T-helper 17 cell (primary cell): ENCODE measurements at regions not wholly inside any gene's neighbourhood (a gene's known extent, or its start where the extent isn't known, plus 50 kb on each side); places are given as distances from the start of the nearest gene placed in this dataset.

Experiments
- ATAC-seq: fragments of 150-1000 bp; cut with Tn5 transposase; 2 replicates; pipeline ENCODE4 v1.10.0; 2021; ENCODE audit warnings: mild to moderate bottlenecking, moderate library complexity
- DNase-seq, 3 donors: peaks; one replicate each; pipeline versions ENCODE4 v3.0.0 to v3.0.0-alpha.2; 2020 to 2021
- H3K9me3 ChIP-seq: one replicate; pipeline ENCODE4 v1.7.0; 2013; ENCODE audit warnings: low read length, mild to moderate bottlenecking; ENCODE audit not compliant: control insufficient read depth, poor library complexity, severe bottlenecking
- H3K27ac Mint-ChIP-seq: one replicate; pipeline ENCODE4 v1.8.0; 2022; ENCODE audit warnings: mild to moderate bottlenecking, moderate library complexity, mixed read lengths
- H3K27me3 Mint-ChIP-seq: one replicate; pipeline ENCODE4 v1.8.0; 2022; ENCODE audit warnings: mixed read lengths
- H3K36me3 Mint-ChIP-seq: one replicate; pipeline ENCODE4 v1.8.0; 2022; ENCODE audit warnings: low read depth, mixed read lengths
- H3K4me1 Mint-ChIP-seq: one replicate; pipeline ENCODE4 v1.8.0; 2022; ENCODE audit warnings: mild to moderate bottlenecking, mixed read lengths
- H3K4me3 Mint-ChIP-seq: one replicate; pipeline ENCODE4 v1.8.0; 2022; ENCODE audit warnings: mild to moderate bottlenecking, moderate library complexity, mixed read lengths

GRCh38 chr21:40901691-40902090, 54.7 kb upstream of the DSCAM start:
- H3K4me3 Mint-ChIP-seq: no peak overlapping the region

GRCh38 chr21:40902299-40902698, 55.3 kb upstream of the DSCAM start:
- no peaks in the 10 kb centered on the region for H3K9me3 ChIP-seq
- H3K4me1 Mint-ChIP-seq: no peaks in the 10 kb centered on the region
- ATAC-seq (no peak), DNase-seq (no peak)
- no peak overlapping the region for H3K27ac Mint-ChIP-seq
- H3K4me3 Mint-ChIP-seq: no peak overlapping the region
- peaks cover 7% of the 10 kb centered on the region for H3K27me3 Mint-ChIP-seq
- no peaks in the 10 kb centered on the region for H3K36me3 Mint-ChIP-seq

More at GRCh38 chr21:40901691-40902090, 54.7 kb upstream of the DSCAM start:
- H3K4me1 Mint-ChIP-seq: no peaks in the 10 kb centered on the region
- peaks cover 7% of the 10 kb centered on the region for H3K27me3 Mint-ChIP-seq
- DNase-seq: no peak
- no peak for ATAC-seq
- no peaks in the 10 kb centered on the region for H3K36me3 Mint-ChIP-seq
- H3K9me3 ChIP-seq: no peaks in the 10 kb centered on the region
- H3K27ac Mint-ChIP-seq: no peak overlapping the region

- H3K9me3 ChIP-seq: no peaks in the 10 kb centered on the region
- Mint-ChIP-seq H3K4me1 (no peaks in the 10 kb centered on the region), H3K36me3 (no peaks in the 10 kb centered on the region), H3K27me3 (peaks cover 7% of the 10 kb centered on the region), H3K27ac (no peak overlapping the region), H3K4me3 (no peak overlapping the region)
- DNase-seq (no peak), ATAC-seq (no peak)
These were observed 56.0 kb upstream of the DSCAM start for GRCh38 chr21:40902993-40903392.

GRCh38 chr21:40905251-40905650, 58.3 kb upstream of the DSCAM start:
- no peaks in the 10 kb centered on the region for H3K9me3 ChIP-seq
- Mint-ChIP-seq H3K36me3 (no peaks in the 10 kb centered on the region), H3K4me1 (no peaks in the 10 kb centered on the region), H3K4me3 (no peak overlapping the region), H3K27ac (no peak overlapping the region), H3K27me3 (peaks cover 7% of the 10 kb centered on the region)
- ATAC-seq (no peak), DNase-seq (no peak)

GRCh38 chr21:40912375-40912774, 65.4 kb upstream of the DSCAM start:
- peaks cover 6% of the 10 kb centered on the region for H3K27me3 Mint-ChIP-seq
- no peaks in the 10 kb centered on the region for H3K9me3 ChIP-seq
- ATAC-seq (no peak), DNase-seq (no peak)
- no peak overlapping the region for H3K4me3 Mint-ChIP-seq
- no peaks in the 10 kb centered on the region for H3K36me3 Mint-ChIP-seq
- H3K27ac Mint-ChIP-seq: no peak overlapping the region
- H3K4me1 Mint-ChIP-seq: no peaks in the 10 kb centered on the region

GRCh38 chr21:40915114-40915513, 68.2 kb upstream of the DSCAM start:
- no peak overlapping the region for H3K4me3 Mint-ChIP-seq
- no peaks in the 10 kb centered on the region for H3K9me3 ChIP-seq
- peaks cover 6% of the 10 kb centered on the region for H3K27me3 Mint-ChIP-seq
- no peaks in the 10 kb centered on the region for H3K36me3 Mint-ChIP-seq
- DNase-seq (no peak), ATAC-seq (no peak)
- no peak overlapping the region for H3K27ac Mint-ChIP-seq
- H3K4me1 Mint-ChIP-seq: no peaks in the 10 kb centered on the region

- no peak overlapping the region for H3K27ac Mint-ChIP-seq
- no peaks in the 10 kb centered on the region for H3K9me3 ChIP-seq
- DNase-seq (no peak), ATAC-seq (no peak)
- H3K4me3 Mint-ChIP-seq: no peak overlapping the region
- no peaks in the 10 kb centered on the region for H3K36me3 Mint-ChIP-seq
- no peaks in the 10 kb centered on the region for H3K4me1 Mint-ChIP-seq
- no peaks in the 10 kb centered on the region for H3K27me3 Mint-ChIP-seq
These were observed 76.4 kb upstream of the DSCAM start for GRCh38 chr21:40923407-40923806.

- no peaks in the 10 kb centered on the region for H3K4me1 Mint-ChIP-seq
- ATAC-seq: no peak
These were observed 76.9 kb upstream of the DSCAM start for GRCh38 chr21:40923901-40924300.

GRCh38 chr21:40924641-40925040, 77.7 kb upstream of the DSCAM start:
- ATAC-seq: no peak
- no peak overlapping the region for H3K27ac Mint-ChIP-seq
- peaks cover 3% of the 10 kb centered on the region for H3K9me3 ChIP-seq
- H3K4me3 Mint-ChIP-seq: no peak overlapping the region
- H3K36me3 Mint-ChIP-seq: no peaks in the 10 kb centered on the region
- no peak for DNase-seq
- no peaks in the 10 kb centered on the region for H3K27me3 Mint-ChIP-seq
- H3K4me1 Mint-ChIP-seq: no peaks in the 10 kb centered on the region

More at GRCh38 chr21:40923901-40924300, 76.9 kb upstream of the DSCAM start:
- no peak overlapping the region for H3K27ac Mint-ChIP-seq
- H3K9me3 ChIP-seq: peaks cover 3% of the 10 kb centered on the region
- no peak for DNase-seq
- no peak overlapping the region for H3K4me3 Mint-ChIP-seq
- no peaks in the 10 kb centered on the region for H3K27me3 Mint-ChIP-seq
- H3K36me3 Mint-ChIP-seq: no peaks in the 10 kb centered on the region

- no peak overlapping the region for H3K27ac Mint-ChIP-seq
- no peak overlapping the region for H3K4me3 Mint-ChIP-seq
- peaks cover 3% of the 10 kb centered on the region for H3K9me3 ChIP-seq
- H3K4me1 Mint-ChIP-seq: no peaks in the 10 kb centered on the region
- ATAC-seq: no peak
- DNase-seq: no peak
- H3K27me3 Mint-ChIP-seq: no peaks in the 10 kb centered on the region
- no peaks in the 10 kb centered on the region for H3K36me3 Mint-ChIP-seq
These were observed 79.3 kb upstream of the DSCAM start for GRCh38 chr21:40926238-40926637.

- no peak overlapping the region for H3K27ac Mint-ChIP-seq
- H3K27me3 Mint-ChIP-seq: no peaks in the 10 kb centered on the region
- H3K9me3 ChIP-seq: peaks cover 3% of the 10 kb centered on the region
- H3K36me3 Mint-ChIP-seq: no peaks in the 10 kb centered on the region
- no peak for ATAC-seq
- no peak overlapping the region for H3K4me3 Mint-ChIP-seq
- H3K4me1 Mint-ChIP-seq: no peaks in the 10 kb centered on the region
- DNase-seq: no peak
These were observed 82.9 kb upstream of the DSCAM start for GRCh38 chr21:40929833-40930232.

GRCh38 chr21:40931197-40931596, 84.2 kb upstream of the DSCAM start:
- peaks cover 3% of the 10 kb centered on the region for H3K9me3 ChIP-seq
- Mint-ChIP-seq H3K36me3 (no peaks in the 10 kb centered on the region), H3K4me1 (no peaks in the 10 kb centered on the region), H3K27ac (no peak overlapping the region), H3K4me3 (no peak overlapping the region), H3K27me3 (no peaks in the 10 kb centered on the region)
- DNase-seq (no peak), ATAC-seq (no peak)

GRCh38 chr21:40936178-40936577, 89.2 kb upstream of the DSCAM start:
- Mint-ChIP-seq H3K4me1 (no peaks in the 10 kb centered on the region), H3K4me3 (no peak overlapping the region), H3K27me3 (peaks cover 5% of the 10 kb centered on the region)

GRCh38 chr21:40936771-40937261, 89.9 kb upstream of the DSCAM start:
- ATAC-seq: no peak
- no peak for DNase-seq
- no peaks in the 10 kb centered on the region for H3K4me1 Mint-ChIP-seq
- H3K27me3 Mint-ChIP-seq: peaks cover 5% of the 10 kb centered on the region
- H3K9me3 ChIP-seq: no peaks in the 10 kb centered on the region
- no peaks in the 10 kb centered on the region for H3K36me3 Mint-ChIP-seq
- no peak overlapping the region for H3K27ac Mint-ChIP-seq
- no peak overlapping the region for H3K4me3 Mint-ChIP-seq

More at GRCh38 chr21:40936178-40936577, 89.2 kb upstream of the DSCAM start:
- ATAC-seq: no peak
- DNase-seq: no peak
- no peaks in the 10 kb centered on the region for H3K9me3 ChIP-seq
- no peak overlapping the region for H3K27ac Mint-ChIP-seq
- no peaks in the 10 kb centered on the region for H3K36me3 Mint-ChIP-seq
